Rectal smooth muscle tissue (tissue), 1 donor: ENCODE measurements at regions not wholly inside any gene's neighbourhood (a gene's known extent, or its start where the extent isn't known, plus 50 kb on each side); places are given as distances from the start of the nearest gene placed in this dataset.
"Not testable (repeated sequence)": the region's sequence is repeated elsewhere in the genome, so short reads cannot be mapped to it uniquely, and the experiment has no call there.

Experiments
- H3K27ac ChIP-seq: one replicate; pipeline ENCODE4 v1.7.0; 2013; ENCODE audit warnings: low read depth, low read length, inconsistent platforms
- H3K27me3 ChIP-seq: one replicate; pipeline ENCODE4 v1.7.0; 2013; ENCODE audit warnings: low read length; ENCODE audit not compliant: control insufficient read depth, insufficient read depth
- H3K36me3 ChIP-seq: one replicate; pipeline ENCODE4 v1.7.0; 2013; ENCODE audit warnings: low read length; ENCODE audit not compliant: control insufficient read depth, insufficient read depth
- H3K4me1 ChIP-seq: one replicate; pipeline ENCODE4 v1.7.0; 2013; ENCODE audit warnings: low read length; ENCODE audit not compliant: control insufficient read depth, insufficient read depth
- H3K4me3 ChIP-seq: one replicate; pipeline ENCODE4 v1.7.0; 2013; ENCODE audit warnings: low read length
- H3K9ac ChIP-seq: one replicate; pipeline ENCODE4 v1.7.0; 2013; ENCODE audit warnings: low read length

DNA sequence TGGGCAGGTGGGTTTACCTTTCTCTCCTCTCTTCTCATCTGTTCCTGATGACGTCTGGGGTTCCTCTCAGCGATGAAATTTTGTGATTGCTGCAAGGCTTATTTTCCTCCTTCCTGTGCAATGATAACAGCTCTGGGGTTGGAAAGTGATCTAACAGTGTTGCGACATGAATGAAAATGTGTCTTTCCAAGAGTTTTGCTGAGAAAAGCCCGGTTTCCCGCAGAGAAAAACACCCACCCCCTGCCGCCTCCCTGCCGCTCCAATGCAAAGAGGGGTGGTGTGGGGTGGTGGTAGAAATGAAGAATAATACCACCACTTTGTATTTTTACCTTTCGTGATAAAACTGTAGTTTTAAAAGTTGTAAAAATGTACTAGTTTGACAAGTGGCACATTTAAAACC is 232.0 kb downstream of the OLFM4 start:
- Histone ChIP-seq H3K9ac (no peak overlapping the region), H3K36me3 (no peaks in the 10 kb centered on the region)

DNA sequence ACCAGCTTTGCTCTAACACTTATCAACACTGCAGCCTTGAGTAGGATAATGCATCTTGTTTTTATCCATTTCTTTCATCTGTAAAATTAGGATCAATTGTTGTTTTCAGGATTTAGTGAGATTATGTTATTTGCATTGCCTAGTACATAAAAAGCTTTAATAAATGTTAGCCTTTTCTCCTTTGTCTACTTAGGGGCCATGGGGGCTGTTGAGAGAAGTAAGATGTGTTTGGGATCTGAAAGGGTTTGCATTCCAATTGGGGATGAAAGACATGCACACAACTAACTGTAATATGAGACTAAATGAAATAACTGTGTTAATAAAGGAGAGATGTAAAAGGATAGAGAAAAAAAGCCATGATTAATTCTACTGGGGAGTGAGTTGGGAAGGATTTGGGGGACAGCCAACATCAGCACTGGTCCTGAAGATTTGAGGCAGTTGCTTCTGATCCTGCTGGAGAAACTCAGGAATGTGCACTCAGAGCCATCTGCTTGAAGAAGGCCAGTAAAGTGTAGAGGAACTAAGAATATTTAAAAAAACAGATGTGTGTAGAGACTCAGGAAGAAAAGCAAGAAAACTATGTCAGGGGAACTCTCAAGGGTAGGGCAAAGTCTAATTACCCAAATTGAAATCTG is 236.3 kb downstream of the OLFM4 start:
- H3K27ac ChIP-seq = no peak overlapping the region
- no peak overlapping the region for H3K9ac ChIP-seq
- no peak overlapping the region for H3K4me3 ChIP-seq
- no peaks in the 10 kb centered on the region for H3K36me3 ChIP-seq
- no peaks in the 10 kb centered on the region for H3K4me1 ChIP-seq
- H3K27me3 ChIP-seq = no peaks in the 10 kb centered on the region

More for the DNA sequence above, 232.0 kb downstream of the OLFM4 start:
- no peak overlapping the region for H3K27ac ChIP-seq
- no peaks in the 10 kb centered on the region for H3K27me3 ChIP-seq
- no peak overlapping the region for H3K4me3 ChIP-seq
- H3K4me1 ChIP-seq = no peaks in the 10 kb centered on the region

DNA sequence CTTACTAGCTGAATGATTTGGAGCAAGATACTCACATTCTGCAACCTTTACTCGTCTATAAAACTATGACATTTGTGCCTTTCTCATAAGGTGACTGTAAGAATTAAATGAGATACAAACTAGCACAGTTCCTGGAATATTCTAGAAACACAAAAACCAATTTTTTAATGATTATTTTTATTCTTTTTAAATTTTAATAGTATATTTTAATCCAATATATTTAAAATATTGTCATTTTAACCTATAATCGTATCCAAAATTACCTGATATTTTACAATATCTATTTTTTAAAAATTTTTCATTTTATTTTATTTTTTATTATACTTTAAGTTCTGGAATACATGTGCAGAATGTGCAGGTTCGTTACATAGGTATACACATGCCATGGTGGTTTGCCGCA is 238.1 kb downstream of the OLFM4 start:
- H3K27me3 ChIP-seq = no peaks in the 10 kb centered on the region
- H3K27ac ChIP-seq = no peak overlapping the region
- H3K9ac ChIP-seq = no peak overlapping the region
- no peak overlapping the region for H3K4me3 ChIP-seq
- no peaks in the 10 kb centered on the region for H3K4me1 ChIP-seq
- no peaks in the 10 kb centered on the region for H3K36me3 ChIP-seq

DNA sequence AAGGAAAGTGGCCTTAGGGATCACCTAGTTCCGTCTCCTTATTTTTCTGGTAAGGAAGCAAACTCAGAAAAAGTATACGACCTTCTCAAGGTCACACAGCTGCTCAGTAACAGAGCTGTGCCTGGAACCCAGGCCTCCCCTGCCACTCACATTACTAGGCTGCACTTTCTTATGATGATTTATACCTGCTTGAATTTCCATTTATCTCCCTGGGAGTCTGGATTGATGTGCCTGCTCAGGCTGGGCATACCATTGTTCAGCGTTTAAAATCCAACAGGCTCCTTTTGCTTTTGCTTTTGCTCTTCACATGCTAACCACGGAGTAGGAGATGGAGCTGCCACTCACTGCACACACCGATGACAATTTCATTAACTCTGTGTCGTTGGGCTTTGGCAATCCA is 241.0 kb downstream of the OLFM4 start:
- Histone ChIP-seq H3K27ac (no peak overlapping the region), H3K9ac (no peak overlapping the region), H3K36me3 (no peaks in the 10 kb centered on the region), H3K4me1 (no peaks in the 10 kb centered on the region), H3K4me3 (no peak overlapping the region), H3K27me3 (no peaks in the 10 kb centered on the region)

DNA sequence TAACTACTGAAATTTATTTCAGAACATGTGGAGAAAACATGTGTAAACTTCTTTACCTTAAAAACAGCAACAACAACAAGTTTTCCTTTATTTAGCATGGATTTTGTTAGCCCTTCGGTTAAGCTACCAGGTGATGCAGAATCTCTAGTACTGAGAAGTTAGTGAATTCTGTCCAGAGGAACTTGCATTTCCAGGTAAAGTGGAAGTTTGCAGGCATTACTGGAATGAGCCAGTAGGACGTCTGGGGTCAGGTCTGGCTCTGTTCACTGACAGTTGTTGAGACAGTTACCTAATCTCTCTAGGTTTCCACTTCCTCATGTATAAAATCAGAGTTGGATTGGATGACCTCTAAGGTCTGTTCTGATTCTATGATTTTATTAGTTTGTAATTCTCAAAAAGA is 244.3 kb downstream of the OLFM4 start:
- Histone ChIP-seq H3K9ac (no peak overlapping the region), H3K27me3 (no peaks in the 10 kb centered on the region), H3K36me3 (no peaks in the 10 kb centered on the region), H3K4me1 (no peaks in the 10 kb centered on the region), H3K27ac (no peak overlapping the region), H3K4me3 (no peak overlapping the region)

DNA sequence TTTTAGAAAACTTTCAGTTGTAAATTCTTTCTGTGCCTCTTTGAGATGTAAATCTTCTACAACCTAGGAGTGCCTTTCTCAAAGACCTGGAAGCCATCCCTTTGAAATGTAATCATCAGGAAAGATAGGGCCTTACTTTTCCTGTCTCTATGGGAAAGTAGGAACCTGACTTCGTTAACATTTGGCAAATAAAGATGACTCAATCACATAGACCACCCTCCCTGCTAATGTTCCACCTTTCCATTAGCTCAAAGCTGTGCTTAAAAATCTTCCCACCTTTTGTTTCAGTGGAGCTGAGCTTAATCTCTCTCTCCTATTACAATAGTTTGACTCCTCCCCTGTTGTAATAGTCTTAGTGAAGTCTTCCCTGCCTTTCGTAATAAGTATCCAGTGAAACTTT is 247.7 kb downstream of the OLFM4 start:
- no peak overlapping the region for H3K4me3 ChIP-seq
- no peaks in the 10 kb centered on the region for H3K27me3 ChIP-seq
- H3K36me3 ChIP-seq = no peaks in the 10 kb centered on the region
- no peaks in the 10 kb centered on the region for H3K4me1 ChIP-seq
- no peak overlapping the region for H3K27ac ChIP-seq
- no peak overlapping the region for H3K9ac ChIP-seq

DNA sequence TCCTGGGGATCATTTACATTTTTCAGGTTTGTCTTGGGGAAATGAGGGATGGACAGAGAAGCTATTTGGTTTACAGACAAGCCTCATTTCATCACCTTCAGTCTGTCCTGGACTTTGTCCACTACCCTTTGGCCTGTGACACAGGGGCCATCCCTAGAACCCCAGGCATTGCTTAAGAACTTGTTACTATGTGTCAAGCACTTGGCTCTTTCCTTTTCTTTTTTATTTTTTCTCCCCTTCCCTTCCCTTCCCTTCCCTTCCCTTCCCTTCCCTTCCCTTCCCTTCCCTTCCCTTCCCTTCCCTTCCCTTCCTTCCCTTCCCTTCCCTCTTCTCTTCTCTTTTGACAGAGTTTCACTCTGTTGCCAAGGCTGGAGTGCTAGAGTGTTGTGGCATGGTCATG is 253.1 kb downstream of the OLFM4 start:
- Histone ChIP-seq H3K9ac (no peak overlapping the region), H3K27me3 (no peaks in the 10 kb centered on the region), H3K27ac (no peak overlapping the region), H3K36me3 (no peaks in the 10 kb centered on the region), H3K4me1 (no peaks in the 10 kb centered on the region), H3K4me3 (no peak overlapping the region)

DNA sequence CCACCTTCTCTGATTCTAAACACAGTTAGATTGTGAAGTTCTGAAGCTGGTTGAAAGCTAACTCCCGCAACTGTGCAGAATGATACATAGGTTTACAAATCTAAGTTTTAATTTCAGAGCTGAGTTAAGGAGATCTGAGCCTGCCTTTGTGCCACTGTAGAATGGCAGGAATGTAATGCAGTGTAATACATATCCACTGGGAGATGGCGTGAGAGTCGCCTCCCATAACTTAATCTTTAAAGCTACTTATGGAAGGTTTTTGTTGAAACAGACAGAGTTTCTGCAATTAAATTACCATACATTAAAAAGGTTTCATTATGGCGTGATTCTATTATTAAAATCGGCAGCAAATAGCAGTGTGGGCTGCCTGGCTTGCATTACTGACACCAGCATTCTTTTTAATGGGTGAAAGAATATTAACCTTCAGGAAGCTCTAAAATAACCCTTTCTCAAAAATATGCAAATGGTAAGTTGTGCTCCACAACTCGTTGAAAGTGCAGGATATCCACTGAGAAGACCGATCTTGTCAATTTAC is 257.4 kb downstream of the OLFM4 start:
- no peak overlapping the region for H3K27ac ChIP-seq
- H3K27me3 ChIP-seq = no peaks in the 10 kb centered on the region
- H3K9ac ChIP-seq = no peak overlapping the region
- no peak overlapping the region for H3K4me3 ChIP-seq
- H3K4me1 ChIP-seq = no peaks in the 10 kb centered on the region
- no peaks in the 10 kb centered on the region for H3K36me3 ChIP-seq

DNA sequence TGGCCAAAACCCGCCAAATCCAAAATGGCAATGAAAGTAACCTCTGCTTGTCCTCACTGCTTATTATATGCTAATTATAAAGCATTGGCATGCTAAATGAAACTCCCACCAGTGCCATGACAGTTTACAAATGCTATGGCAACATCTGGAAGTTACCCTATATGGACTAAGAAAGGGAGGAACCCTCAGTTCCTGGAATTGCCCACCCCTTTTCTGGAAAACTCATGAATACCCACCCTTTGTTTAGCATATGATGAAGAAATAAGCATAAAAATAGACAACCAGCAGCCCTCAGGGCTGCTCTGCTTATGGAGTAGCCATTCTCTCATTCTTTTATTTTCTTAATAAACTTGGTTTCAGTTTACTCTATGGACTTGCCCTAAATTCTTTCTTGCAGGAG is 269.8 kb downstream of the OLFM4 start:
- H3K4me1 ChIP-seq = no peaks in the 10 kb centered on the region
- no peaks in the 10 kb centered on the region for H3K27me3 ChIP-seq
- H3K36me3 ChIP-seq = no peaks in the 10 kb centered on the region
- H3K27ac ChIP-seq = no peak overlapping the region
- H3K9ac ChIP-seq = no peak overlapping the region
- H3K4me3 ChIP-seq = no peak overlapping the region

DNA sequence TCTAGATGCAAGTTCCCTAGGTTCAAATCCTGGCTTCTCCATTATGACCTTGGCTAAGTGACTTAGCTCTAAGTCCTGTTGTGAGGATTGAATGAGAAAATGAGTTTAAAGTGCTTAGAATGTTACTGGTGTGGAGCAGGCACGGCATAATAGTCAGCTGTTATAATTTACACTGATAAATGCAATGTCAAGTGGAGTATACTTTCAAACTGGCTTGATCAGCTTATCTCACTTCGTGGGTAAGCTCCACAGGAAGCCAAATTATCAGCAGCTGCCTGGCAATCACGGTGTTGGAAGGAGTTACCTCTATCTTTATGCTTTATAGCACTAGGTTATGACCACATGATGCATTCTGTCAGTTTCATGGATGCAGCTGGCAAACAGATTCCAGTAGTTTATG is 272.8 kb downstream of the OLFM4 start:
- H3K4me3 ChIP-seq = no peak overlapping the region
- H3K4me1 ChIP-seq = no peaks in the 10 kb centered on the region
- H3K27me3 ChIP-seq = no peaks in the 10 kb centered on the region
- H3K36me3 ChIP-seq = no peaks in the 10 kb centered on the region
- H3K9ac ChIP-seq = no peak overlapping the region
- H3K27ac ChIP-seq = no peak overlapping the region

DNA sequence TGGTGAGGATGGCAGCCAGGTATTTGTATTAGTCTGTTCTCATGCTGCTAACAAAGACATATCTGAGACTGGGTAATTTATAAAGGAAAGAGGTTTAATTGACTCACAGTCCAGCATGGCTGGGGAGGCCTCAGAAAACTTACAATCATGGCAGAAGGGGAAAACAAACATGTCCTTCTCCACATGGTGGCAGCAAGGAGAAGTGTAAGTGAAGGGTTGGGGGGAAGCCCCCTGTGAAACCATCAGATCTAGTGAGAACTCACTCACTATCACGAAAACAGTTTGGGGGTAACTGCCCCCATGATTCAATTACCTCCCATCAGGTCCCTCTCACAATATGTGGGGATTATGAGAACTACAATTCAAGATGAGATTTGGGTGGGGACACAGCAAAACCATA is 276.8 kb downstream of the OLFM4 start:
- H3K4me3 ChIP-seq, H3K36me3 ChIP-seq, H3K9ac ChIP-seq, H3K27ac ChIP-seq, H3K27me3 ChIP-seq, H3K4me1 ChIP-seq: not testable (repeated sequence)

DNA sequence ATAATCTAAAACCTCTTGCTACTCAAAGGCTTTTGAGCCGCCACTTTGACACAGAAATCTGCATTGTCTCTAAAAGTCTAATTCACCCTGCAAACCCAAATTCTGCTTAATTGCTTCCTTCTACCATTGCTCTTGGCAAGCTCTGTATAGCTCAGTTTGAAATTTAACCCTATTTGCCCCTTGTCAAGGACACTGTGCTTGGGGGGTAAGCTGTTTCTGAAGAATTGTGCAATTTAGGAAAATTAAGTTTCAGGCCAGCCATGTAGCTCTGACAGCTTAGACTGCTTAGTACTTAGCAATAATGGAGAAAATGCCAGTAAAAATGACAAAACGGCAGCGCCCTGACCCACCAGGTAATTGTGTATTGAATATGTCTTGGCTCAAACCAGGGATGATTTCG is 282.2 kb downstream of the OLFM4 start:
- Histone ChIP-seq H3K27me3 (no peaks in the 10 kb centered on the region), H3K4me3 (no peak overlapping the region), H3K9ac (no peak overlapping the region), H3K36me3 (no peaks in the 10 kb centered on the region), H3K27ac (no peak overlapping the region), H3K4me1 (no peaks in the 10 kb centered on the region)

DNA sequence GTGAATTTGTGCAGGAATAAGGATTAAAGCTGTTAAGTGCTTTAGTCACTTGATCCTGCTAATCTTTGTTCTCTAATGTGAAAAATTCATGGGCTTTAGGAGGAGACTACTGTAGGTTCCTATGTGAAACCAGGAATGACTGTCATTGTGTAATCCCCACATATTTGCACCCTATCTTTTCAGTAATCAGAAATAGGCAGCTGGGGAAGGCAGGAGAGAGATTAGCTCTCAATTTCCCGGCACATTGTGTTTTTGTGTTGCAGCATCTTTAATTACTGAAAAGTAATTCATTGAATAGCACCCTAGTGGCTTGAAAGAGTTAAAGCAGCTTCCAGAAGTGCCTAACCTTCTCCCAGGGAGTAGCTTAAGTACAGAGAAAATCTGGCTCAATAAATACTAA is 282.9 kb downstream of the OLFM4 start:
- Histone ChIP-seq H3K9ac (no peak overlapping the region), H3K27ac (no peak overlapping the region), H3K36me3 (no peaks in the 10 kb centered on the region), H3K4me3 (no peak overlapping the region), H3K4me1 (no peaks in the 10 kb centered on the region), H3K27me3 (no peaks in the 10 kb centered on the region)
